GM21786 (cell line): ENCODE measurements at regions not wholly inside any gene's neighbourhood (a gene's known extent, or its start where the extent isn't known, plus 50 kb on each side); places are given as distances from the start of the nearest gene placed in this dataset.

ENCODE experiments used
- ATAC-seq: cut with Tn5 transposase; IDR thresholded peaks from one replicate; pipeline ENCODE4 v1.9.1; 2021; ENCODE audit not compliant: unreplicated experiment

DNA sequence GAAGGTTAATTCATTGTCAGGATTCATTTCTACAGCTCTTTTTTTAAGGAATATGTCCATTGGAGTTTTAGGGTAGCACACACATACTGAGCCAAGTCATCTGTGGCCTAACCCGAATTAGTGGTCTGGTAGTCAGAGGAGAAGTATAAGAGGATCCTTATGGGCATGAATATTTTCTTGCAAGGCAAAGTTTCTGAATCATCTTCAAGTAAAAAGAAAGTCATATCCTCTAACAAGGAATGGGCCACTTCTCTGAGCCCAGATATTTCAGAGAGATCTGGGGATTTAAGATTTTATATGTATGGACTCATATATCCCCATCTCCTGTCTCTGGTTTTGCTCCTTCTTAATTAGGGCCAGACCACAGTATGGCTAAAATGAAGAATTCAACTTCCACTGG, 99.2 kb upstream of the CDH8 start:
- no peak for ATAC-seq

DNA sequence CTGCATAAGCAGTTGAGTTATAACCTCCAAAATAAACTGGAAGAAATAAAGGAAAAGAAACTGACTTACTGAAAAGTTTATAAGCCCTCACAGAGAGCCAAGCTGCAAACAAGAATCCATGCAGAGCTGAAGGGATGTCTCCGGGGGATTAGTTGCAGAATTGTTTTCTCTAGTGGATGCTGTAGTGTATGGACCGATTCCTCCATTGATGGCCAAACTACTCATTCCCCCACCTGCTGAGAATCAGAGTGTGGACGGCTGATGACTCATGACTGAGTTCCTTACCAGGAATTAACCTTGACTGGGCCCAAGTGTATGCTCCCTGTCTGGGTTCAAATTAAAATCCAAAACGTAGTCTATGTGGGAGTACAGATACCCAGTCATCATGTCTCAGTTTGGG, 93.9 kb upstream of the CDH8 start:
- ATAC-seq, result no peak

- no peak for ATAC-seq
Observed at GRCh38 chr16:62105244-62105643, 69.0 kb upstream of the CDH8 start.

DNA sequence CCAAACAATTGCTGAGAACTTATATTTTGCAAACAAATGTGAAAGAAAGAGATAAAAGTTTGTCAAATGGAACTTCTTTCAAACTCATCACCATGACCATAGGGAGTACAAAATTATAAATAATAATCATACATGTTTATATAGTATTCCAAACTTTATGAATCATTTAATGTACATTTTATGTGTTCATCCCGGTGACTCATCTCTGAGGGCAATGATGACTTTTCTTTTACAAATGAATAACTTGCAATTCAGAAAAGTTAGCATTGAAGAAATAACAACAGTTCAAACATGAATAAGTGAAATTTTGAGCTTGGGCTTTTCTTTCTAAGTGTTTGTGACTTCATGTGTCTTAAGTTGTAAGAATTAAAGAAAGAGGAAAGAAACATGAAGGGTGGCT, 66.3 kb upstream of the CDH8 start:
- ATAC-seq, result no peak

DNA sequence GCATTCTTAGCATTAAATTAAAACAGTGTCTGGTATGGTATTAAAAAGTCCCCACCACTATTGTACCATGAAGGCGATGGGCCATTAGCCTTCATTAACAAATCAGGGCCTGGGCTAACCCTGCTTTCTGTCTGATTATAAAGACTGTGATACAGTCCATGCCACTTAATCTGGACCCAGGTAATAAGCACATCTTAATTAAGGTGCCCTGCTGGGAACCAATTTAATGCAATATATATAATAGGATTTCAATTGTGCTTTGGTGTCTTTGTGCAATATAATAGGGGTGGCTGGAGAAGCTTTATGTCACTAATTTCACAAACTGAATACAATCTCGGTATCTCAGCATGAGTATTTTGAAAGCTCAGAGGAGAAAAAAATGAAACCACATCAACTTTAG, 64.4 kb upstream of the CDH8 start:
- no peak for ATAC-seq

DNA sequence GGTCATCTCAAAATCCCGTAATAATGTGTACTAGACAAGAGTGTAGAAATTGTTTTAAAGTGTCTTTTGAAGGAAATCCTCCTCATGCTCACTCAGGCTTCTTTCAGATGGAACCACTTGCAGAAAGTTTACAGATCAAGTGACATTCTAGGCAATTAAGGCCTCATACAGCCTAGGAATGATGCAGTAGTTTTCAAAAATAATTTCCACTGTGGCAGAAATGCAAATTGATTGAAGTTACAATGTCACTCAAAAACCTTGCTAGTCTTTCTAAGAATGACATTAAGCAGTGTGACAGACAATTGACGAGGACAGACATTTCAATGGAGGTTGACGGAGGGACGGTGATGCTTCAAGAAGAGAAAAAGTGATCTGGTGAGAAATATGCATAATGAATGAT, 53.5 kb upstream of the CDH8 start:
- ATAC-seq, result no peak

GRCh38 chr16:62088731-62089410, 52.6 kb upstream of the CDH8 start:
- no peak for ATAC-seq
